GM18951 (cell line): ENCODE measurements at regions not wholly inside any gene's neighbourhood (a gene's known extent, or its start where the extent isn't known, plus 50 kb on each side); places are given as distances from the start of the nearest gene placed in this dataset.

Source experiments
- POLR2A ChIP-seq: IDR thresholded peaks from 4 replicates; pipeline ENCODE4 v1.6.1; 2011; ENCODE audit warnings: mild to moderate bottlenecking; ENCODE audit not compliant: insufficient read length, insufficient read depth; ENCODE audit errors: extremely low read depth
- in situ Hi-C: fragments of 300-500 bp; cut with MboI; formaldehyde crosslinking; loops from one replicate; pipeline ENCODE4 v1.12.0; 2022; ENCODE audit warnings: low sequenced_read_pairs, mixed read lengths, inconsistent platforms; ENCODE audit not compliant: unreplicated experiment

GRCh38 chr1:198472997-198473396, 67.5 kb downstream of the ATP6V1G3 start:
- TF ChIP-seq POLR2A: no peak
- in situ Hi-C loops: loop anchor here (25.0 kb wide), 1 partner anchor 386 kb away; no protein-coding TSS in a partner anchor

GRCh38 chr1:198472119-198472518, 68.4 kb downstream of the ATP6V1G3 start:
- in situ Hi-C loops: loop anchor here (25.0 kb wide), 1 partner anchor 385 kb away; no protein-coding TSS in a partner anchor
- no peak for TF ChIP-seq POLR2A

- in situ Hi-C loops: loop anchor here (25.0 kb wide), 1 partner anchor 381 kb away; no protein-coding TSS in a partner anchor
- TF ChIP-seq POLR2A: no peak
Measured at GRCh38 chr1:198467907-198468306, 72.6 kb downstream of the ATP6V1G3 start.

- no peak for TF ChIP-seq POLR2A
- in situ Hi-C loops: loop anchor here (25.0 kb wide), 1 partner anchor 380 kb away; no protein-coding TSS in a partner anchor
Measured at GRCh38 chr1:198467342-198467741, 73.1 kb downstream of the ATP6V1G3 start.

- in situ Hi-C loops: loop anchor here (25.0 kb wide), 1 partner anchor 378 kb away; no protein-coding TSS in a partner anchor
- TF ChIP-seq POLR2A: no peak
Measured at GRCh38 chr1:198465201-198466144, 75.0 kb downstream of the ATP6V1G3 start.

GRCh38 chr1:198463709-198464108, 76.8 kb downstream of the ATP6V1G3 start:
- TF ChIP-seq POLR2A: no peak
- in situ Hi-C loops: loop anchor here (25.0 kb wide), 1 partner anchor 376 kb away; no protein-coding TSS in a partner anchor

GRCh38 chr1:198462365-198463019, 78.0 kb downstream of the ATP6V1G3 start:
- TF ChIP-seq POLR2A: no peak
- in situ Hi-C loops: loop anchor here (25.0 kb wide), 1 partner anchor 375 kb away; no protein-coding TSS in a partner anchor

GRCh38 chr1:198455966-198456365, 84.5 kb downstream of the ATP6V1G3 start:
- in situ Hi-C loops: loop anchor here (25.0 kb wide), 1 partner anchor 369 kb away; no protein-coding TSS in a partner anchor
- TF ChIP-seq POLR2A: no peak

- in situ Hi-C loops: loop anchor here (25.0 kb wide), 1 partner anchor 363 kb away; no protein-coding TSS in a partner anchor
- no peak for TF ChIP-seq POLR2A
Measured at GRCh38 chr1:198449727-198450433, 90.6 kb downstream of the ATP6V1G3 start.

GRCh38 chr1:198449261-198449660, 91.2 kb downstream of the ATP6V1G3 start:
- in situ Hi-C loops: no loop called here

GRCh38 chr1:198447468-198447867, 93.0 kb downstream of the ATP6V1G3 start:
- in situ Hi-C loops: no loop called here
- TF ChIP-seq POLR2A: no peak

More at GRCh38 chr1:198449261-198449660, 91.2 kb downstream of the ATP6V1G3 start:
- no peak for TF ChIP-seq POLR2A

GRCh38 chr1:198445872-198446271, 94.6 kb downstream of the ATP6V1G3 start:
- in situ Hi-C loops: no loop called here
- no peak for TF ChIP-seq POLR2A
